ENCODE measurements at regions not wholly inside any gene's neighbourhood (a gene's known extent, or its start where the extent isn't known, plus 50 kb on each side); places are given as distances from the start of the nearest gene placed in this dataset.

DNA sequence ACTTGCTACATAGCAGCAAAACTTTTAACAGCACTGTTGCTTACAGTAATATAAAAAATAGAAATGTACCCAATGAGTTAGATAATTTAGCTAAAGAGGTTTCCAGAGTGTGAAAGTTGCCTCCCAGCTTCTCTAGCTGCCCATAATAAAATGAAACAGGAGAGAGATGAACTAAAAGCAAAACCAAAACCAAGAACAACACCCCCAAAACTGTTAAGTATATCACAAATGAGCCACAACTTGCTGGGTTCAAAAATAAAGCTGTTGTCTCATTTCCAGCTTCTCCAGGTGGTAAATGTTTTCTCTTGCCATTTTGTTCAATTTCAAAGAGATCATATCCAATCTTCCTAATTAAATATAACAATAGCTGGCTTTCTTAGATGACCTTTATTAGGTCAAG lies 614.0 kb downstream of the ETNK1 start:
- no peak for TF ChIP-seq EZH2 (IDR thresholded peaks at IDR 0.05; ENCODE audit: borderline replicate concordance, control insufficient read depth, low read depth, low read length)
- no peak for TF ChIP-seq GABPA (IDR thresholded peaks at IDR 0.05; ENCODE audit: low read depth)
- no peak for TF ChIP-seq FOXK2 (IDR thresholded peaks at IDR 0.05)
